ENCODE measurements at regions not wholly inside any gene's neighbourhood (a gene's known extent, or its start where the extent isn't known, plus 50 kb on each side); places are given as distances from the start of the nearest gene placed in this dataset.

- H3K4me3 ChIP-seq (replicated peaks; ENCODE audit: low read depth, low read length) = no peak overlapping the region
- no peak for TF ChIP-seq CTCF (IDR thresholded peaks at IDR 0.05; ENCODE audit: low read depth, low read length, missing control alignments)
- DNase-seq (ENCODE audit: extremely low read depth, low read depth) = no peak
Measured at GRCh38 chr12:19657732-19658130, 218.4 kb downstream of the AEBP2 start.

- no peak for DNase-seq (ENCODE audit: extremely low read depth, low read depth)
- no peak overlapping the region for H3K4me3 ChIP-seq (replicated peaks; ENCODE audit: low read depth, low read length)
- no peak for TF ChIP-seq CTCF (IDR thresholded peaks at IDR 0.05; ENCODE audit: low read depth, low read length, missing control alignments)
Measured at GRCh38 chr12:19659086-19659485, 219.8 kb downstream of the AEBP2 start.

- no peak overlapping the region for H3K4me3 ChIP-seq (replicated peaks; ENCODE audit: low read depth, low read length)
- DNase-seq (ENCODE audit: extremely low read depth, low read depth) = no peak
- no peak for TF ChIP-seq CTCF (IDR thresholded peaks at IDR 0.05; ENCODE audit: low read depth, low read length, missing control alignments)
Measured at GRCh38 chr12:19659501-19659900, 220.2 kb downstream of the AEBP2 start.

- DNase-seq (ENCODE audit: extremely low read depth, low read depth) = no peak
- TF ChIP-seq CTCF (IDR thresholded peaks at IDR 0.05; ENCODE audit: low read depth, low read length, missing control alignments) = no peak
- H3K4me3 ChIP-seq (replicated peaks; ENCODE audit: low read depth, low read length) = no peak overlapping the region
Measured at GRCh38 chr12:19665121-19665900, 226.0 kb downstream of the AEBP2 start.

GRCh38 chr12:19666070-19666469, 226.8 kb downstream of the AEBP2 start:
- TF ChIP-seq CTCF (IDR thresholded peaks at IDR 0.05; ENCODE audit: low read depth, low read length, missing control alignments) = no peak
- no peak overlapping the region for H3K4me3 ChIP-seq (replicated peaks; ENCODE audit: low read depth, low read length)
- DNase-seq (ENCODE audit: extremely low read depth, low read depth) = no peak

GRCh38 chr12:19669793-19670192, 230.5 kb downstream of the AEBP2 start:
- no peak for TF ChIP-seq CTCF (IDR thresholded peaks at IDR 0.05; ENCODE audit: low read depth, low read length, missing control alignments)
- no peak for DNase-seq (ENCODE audit: extremely low read depth, low read depth)
- H3K4me3 ChIP-seq (replicated peaks; ENCODE audit: low read depth, low read length) = no peak overlapping the region

GRCh38 chr12:19671695-19672094, 232.4 kb downstream of the AEBP2 start:
- peak; percentile 38 for DNase-seq (ENCODE audit: extremely low read depth, low read depth)
- TF ChIP-seq CTCF (IDR thresholded peaks at IDR 0.05; ENCODE audit: low read depth, low read length, missing control alignments) = no peak
- H3K4me3 ChIP-seq (replicated peaks; ENCODE audit: low read depth, low read length) = no peak overlapping the region

Measured in HFF-Myc (cell line).